Inferior parietal cortex (tissue), 1 donor: ENCODE measurements at regions not wholly inside any gene's neighbourhood (a gene's known extent, or its start where the extent isn't known, plus 50 kb on each side); places are given as distances from the start of the nearest gene placed in this dataset.

ENCODE experiments used
- DNase-seq: peaks from one replicate; pipeline ENCODE4 v3.0.0-alpha.2; 2016; ENCODE audit errors: extremely low spot score

DNA sequence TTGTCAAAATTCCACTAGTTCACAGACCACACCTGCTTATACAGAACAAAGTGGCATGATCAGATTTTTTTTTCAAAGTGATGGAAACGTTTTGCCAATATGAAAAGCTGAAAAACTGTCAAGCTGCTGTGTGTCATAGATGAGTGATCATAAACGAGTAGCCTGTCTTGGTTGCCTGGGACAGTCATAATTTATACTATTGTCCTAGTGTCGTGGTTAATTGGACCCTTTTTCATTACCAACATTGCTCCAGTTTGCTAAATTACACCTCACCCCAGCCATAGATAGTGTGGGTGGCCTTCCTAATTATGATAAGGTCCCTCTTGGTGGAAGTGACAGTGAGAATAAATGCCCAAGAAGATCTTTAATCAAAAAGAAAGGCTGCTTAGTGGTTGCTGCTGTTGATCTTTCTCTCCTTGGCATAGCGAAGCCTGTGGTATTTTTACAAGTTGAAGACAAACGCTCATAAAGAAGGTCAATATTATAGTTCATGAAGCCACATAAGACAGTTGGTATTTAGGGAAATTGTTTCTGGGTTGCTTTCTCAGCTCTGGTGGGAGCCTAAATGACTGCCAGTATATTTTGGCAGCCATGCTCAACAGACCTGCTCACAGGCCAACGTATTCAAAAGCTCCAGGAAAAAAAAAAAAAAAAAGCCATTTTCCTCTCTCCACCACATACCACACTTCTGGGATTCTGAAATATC is 478.1 kb downstream of the PLA2G4A start:
- no peak for DNase-seq

DNA sequence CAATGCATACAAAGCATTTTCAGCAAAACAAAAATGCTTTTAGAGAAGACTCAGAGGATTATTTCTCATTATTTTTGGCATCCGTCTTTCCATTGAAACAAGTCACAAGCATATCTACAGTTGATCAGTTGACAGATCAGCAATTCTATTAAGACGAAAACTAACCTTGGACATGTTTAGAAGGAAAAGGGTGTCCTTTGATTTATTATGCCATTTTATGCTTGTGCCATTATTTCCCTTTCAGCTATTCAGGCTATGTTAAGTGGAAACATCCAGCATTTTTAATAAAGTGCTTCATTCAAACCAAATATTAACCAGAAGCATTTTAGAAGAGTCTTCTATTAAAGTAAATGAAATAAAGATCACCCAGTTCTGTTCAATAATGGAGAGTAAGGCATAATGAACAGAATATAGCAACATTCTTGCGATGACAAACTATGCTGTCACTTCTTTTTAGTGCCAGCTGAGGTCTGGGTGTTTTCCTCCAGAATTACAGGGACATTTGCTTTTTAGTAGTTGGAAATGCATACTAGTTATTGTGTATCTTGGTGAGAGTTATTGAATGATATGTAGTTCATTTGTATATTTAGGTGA is 481.4 kb downstream of the PLA2G4A start:
- no peak for DNase-seq

DNA sequence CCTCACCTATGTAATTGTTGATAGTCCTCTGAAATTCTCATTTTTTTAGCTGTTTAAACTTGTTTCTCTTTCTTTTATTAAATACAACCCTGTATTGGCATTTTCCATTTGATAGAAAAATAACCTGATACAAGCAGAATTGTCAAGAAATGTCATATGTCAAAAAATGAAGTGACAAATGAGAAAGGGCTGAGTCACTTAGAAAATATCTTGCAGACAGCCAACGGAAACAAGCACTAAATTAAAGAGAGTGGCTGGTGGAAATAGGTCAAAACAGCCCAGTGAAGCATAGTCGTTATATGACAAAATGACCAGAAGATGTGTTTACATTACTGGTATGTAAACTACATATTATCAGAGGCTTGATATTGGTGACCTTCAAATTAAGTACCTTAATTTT is 484.4 kb downstream of the PLA2G4A start:
- no peak for DNase-seq

DNA sequence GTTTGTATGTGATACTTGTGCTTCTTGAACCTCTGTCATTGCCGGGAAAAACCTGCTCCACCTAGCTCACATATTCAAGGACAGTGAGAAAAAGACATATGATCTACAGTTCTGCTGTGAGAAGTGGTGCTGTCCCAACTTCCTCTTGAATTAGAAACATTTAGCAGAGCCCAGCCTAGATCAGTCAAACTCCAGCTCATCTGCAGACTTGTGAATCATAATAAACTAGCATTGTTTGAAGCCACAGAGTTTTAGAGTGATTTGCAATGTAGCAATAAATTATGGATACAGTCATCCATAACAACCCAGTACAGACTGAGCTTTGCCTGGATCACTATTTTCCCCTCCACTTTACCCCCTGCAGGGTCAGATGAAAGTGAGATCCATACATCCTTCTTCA is 497.8 kb downstream of the PLA2G4A start:
- DNase-seq: no peak

DNA sequence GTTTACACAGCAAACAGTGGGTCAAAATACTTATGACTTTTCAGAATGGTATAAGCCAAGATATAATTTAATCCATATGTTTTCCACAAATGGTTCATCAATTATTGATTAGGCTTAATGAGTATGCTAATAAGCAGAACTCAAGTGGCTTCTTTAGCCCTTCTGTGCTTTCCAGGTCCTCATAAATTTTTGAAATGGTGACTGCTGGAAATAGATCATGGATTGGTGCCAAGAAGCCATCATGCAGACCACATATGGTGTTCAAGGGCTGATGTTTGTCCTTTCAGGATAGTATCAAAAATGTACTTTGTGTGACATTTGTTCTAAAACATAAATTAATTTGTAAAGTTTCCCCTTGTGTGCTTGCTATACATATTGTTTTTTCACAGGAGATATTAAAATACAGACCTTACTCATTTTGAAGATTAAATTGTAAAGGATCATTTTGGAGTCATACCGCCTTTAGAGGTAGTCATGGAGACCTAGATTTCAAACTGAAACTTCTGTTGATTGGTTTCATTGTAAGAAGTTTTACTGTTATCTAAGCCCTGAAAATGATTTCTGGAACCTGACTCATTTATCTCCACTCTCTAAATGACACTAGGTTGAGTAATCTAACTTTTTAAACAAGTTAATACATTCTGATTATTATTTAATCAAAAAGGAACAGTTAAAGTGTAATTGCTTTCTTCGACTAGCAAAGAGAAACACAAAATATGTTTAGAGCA is 507.9 kb downstream of the PLA2G4A start:
- DNase-seq: no peak

DNA sequence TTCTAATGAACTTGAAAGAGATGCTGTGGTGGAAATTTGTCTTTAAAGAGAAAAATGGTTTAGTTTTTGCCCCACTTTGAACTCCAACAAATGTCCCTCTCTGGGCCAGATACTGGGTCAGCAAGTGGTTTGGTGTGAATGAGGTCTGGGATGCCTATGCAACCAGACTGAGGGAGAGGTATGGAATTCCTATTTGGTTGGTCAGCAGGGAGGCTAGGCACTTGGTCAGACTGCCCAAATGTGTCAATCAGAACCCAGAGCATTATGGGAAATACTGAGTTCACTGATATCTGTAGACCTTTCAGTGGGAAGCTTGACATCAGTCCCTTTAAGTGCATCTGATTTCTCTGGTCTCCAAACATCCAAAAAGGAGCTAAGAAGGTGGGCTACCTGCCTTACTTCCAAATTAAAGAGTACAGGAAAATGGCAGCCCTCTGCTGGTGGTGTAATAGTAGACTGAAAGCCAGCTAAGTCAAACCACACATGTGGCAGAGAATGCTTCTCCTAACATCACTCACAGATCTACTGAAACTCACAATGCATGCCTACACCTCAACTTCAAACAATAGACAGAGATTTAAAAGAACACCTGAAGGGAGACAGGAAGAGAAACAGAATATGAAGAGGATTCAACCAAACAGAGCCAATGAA is 510.1 kb downstream of the PLA2G4A start:
- DNase-seq: no peak

DNA sequence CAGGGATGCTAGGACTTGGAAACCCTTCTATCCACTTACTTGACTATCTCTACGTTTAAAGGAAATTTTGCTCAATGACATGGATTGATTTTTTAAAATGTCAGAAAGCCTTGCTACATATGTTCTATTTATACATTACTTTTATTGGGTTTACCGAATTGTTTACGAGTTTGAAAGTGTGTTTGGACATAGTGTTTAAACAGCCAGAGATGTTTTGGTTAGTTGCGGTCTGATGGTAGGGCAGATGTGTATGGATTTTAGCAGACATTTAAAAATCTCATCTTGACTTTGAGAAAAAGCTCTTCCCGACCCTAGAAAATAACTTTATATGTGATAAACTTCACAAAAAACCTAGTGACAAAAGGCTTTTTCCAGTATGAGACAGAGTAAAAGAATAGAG is 513.7 kb downstream of the PLA2G4A start:
- no peak for DNase-seq

DNA sequence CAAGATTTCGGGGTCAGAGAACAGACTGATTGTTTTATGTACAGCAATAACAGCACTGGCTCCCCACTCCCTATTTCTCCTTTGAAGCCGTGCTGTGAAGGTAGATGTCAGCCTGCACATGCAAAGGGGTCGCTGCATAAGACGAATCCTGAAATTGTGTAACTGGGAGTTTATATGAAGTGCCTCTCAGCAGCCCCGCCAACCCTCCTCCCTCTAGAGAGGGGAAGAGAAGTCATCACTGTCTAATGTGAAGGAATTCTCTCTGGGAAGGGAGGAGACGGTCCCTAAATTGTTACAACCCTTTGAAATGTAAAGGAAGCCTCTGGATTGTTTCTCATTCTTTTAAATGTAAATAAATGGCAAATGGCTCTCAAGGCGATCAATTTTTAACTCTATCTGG is 545.3 kb downstream of the PLA2G4A start:
- no peak for DNase-seq

DNA sequence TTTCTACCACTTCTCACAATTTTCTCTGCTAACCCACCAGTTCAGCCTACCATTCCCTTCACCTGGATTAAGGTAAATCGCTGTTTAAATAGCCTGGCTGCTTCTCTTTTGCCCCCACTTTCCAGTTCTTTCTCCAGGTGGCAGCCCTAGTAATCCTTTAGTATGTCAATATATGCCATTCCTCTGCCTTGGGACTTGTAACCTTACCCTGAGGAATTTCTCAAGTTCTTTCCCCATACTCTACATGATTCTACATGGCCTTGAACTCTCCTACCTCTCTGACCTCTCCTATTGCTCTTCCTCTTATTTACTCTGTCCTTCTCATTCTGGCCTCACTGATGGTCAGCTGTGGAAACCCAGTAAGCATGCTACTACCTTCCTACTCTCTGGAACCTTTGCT is 546.0 kb downstream of the PLA2G4A start:
- no peak for DNase-seq

DNA sequence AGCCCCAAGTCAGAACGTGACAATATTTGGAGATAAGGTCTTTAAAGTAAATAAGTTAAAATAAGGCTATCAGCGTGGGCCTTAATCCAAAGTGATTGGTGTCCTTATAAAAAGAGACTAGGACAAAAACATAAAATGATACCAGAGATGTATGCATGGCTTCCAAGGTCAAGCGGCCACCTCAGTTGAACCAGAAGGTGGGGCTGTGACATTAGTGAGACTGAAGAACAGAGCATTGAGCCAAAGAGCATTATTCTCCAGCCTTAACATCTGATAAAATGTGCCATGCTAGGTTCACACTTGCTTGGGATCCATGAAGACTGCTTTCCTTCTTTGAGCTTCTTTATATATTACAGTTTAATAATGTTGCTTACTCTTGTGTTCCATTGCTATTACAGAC is 554.6 kb downstream of the PLA2G4A start:
- DNase-seq: no peak

DNA sequence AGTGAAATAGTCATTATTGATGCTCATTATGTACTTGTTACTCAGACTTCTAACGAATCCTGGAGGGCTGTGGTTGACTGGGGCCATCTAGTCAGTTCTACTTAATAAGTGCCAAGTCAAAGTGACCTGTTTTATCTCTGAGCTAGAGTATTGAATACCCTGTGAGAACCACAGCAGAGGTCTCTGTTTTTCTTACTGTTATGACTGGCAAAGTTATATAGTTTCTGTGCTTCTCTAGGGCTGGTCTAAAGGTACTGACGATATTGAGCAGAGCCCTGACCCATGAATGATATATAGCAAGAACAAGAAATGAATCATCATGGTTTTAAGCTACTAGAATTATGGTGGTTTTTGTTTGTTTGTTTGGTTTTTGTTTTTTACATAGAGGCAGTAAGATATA is 555.8 kb downstream of the PLA2G4A start:
- no peak for DNase-seq

DNA sequence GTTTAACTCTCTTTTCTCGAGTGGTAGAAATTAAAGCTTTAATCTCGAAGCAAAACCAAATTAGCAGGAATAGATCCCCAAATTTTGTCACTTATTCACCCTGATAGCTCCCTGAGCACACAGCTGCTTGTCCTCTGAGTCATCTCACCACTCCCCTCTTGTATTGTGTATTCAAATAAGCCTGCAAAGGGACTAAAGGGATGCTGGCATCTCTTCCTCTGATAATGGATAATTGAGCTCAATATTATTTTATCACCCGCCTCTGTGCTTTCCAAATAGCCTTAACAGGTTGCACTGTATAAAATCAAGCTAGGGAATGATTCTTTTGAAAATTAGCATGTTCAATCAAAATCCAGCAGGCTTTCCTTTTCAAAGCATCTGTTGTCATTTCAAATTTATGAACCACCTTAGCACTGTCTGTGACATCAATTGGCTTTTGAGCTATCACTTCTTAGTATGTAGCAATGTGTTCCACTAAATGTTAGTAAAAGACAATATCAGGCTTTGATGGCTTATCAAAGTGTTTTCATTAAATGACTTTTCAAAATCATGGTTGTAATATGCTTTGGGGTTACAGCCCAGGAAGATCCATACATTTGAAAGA is 561.6 kb downstream of the PLA2G4A start:
- no peak for DNase-seq

DNA sequence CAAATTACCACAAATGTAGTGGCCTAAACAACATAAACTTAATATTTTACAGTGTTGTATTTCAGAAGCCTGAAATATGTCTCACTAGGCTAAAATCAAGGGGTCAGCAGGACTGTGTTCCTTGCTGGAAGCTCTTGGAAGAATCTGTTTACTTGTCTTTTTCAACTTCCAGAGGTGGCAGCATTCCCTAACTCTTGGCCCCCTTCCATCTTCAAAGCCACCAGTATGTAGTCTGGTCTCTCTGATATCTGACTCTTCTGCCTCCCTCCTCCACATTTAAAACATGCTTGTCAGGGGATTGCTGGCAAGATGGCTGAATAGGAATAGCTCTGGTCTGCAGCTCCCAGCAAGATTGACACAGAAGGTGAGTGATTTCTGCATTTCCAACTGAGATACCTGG is 567.5 kb downstream of the PLA2G4A start:
- DNase-seq: no peak

DNA sequence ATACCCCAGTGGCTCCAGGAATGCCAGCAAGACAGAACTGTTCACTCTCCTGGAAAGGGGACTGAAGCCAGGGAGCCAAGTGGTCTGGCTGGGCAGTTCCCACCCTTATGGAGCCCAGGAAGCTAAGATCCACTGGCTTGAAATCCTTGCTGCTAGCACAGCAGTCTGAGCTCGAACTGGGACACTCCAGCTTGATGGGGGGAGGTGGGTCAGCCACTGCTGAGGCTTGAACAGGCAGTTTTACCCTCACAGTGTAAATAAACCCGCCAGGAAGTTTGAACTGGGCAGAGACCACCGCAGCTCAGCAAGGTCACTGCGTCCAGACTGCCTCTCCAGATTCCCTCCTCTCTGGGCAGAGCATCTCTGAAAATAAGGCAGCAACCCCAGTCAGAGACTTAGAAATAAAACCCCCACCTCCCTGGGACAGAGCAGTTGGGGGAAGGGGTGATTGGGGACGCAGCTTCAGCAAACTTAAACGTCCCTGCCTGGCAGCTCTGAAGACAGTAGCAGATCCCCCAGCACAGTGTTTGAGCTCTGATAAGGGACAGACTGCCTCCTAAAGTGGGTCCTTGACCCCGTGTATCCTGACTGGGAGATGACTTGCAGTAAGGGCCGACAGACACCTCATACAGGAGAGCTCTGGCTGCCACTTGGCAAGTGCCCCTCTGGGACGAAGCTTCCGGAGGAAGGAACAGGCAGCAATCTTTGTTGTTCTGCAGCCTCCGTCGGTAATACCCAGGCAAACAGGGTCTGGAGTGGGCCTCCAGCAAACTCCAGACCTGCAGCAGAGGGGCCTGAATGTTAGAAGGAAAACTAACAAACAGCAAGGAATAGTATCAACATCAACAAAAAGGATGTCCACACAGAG is 568.4 kb downstream of the PLA2G4A start:
- DNase-seq: no peak

DNA sequence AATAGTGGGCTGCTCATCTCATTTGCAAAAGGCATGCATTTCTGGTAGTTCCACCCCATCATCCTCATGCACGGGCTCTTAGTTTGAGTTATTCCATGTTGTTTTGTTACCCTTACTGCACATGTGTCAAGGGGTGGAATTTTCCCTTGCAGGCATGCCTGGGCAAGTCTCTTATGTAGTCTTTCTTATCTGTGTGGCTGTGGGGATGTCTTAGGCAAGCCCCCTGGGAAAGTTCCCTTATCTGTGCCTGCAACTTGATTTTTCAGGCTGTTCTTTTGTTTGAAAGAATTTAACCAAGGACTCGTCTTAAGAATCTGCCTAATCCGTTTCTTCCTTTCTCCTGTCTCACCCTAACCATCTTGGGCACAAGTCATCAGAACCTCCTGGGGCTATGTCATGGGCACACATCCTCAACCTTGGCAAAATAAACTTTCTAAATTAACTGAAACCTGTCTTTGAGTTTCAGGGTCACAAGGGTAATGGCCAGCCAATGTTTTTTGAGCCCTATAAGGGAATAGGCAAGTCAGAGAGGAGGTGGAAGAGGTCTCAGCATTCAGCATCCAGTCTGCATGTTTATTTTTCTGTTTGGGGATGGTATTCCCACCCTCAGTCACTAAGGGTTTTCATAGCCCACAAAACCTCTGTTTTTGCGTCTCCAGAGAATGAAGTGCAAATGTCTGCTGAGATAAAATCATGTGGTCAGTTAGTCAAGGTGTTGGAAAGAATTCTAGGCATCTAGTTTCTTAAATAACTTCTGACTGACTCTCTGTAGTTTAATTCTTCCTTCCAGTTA is 579.7 kb downstream of the PLA2G4A start:
- DNase-seq: no peak

DNA sequence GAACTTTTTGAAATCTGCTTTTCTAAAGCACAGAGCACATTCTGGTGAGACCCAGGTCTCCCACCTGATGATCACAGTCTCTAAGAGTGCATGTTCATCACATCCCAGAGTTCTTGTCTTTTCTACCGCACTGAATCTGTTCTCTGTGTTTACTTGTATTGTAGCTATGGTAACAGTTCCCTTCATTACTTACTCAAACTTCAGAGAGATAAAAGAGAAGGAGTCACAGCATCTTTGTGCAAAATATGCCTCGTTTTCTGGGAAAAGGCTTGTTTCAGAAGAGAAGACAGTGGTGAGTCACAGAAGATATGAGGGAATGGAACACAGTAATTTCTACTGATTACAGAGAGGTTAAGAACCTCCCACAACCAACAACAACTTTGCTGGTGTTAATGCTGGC is 580.6 kb downstream of the PLA2G4A start:
- no peak for DNase-seq

DNA sequence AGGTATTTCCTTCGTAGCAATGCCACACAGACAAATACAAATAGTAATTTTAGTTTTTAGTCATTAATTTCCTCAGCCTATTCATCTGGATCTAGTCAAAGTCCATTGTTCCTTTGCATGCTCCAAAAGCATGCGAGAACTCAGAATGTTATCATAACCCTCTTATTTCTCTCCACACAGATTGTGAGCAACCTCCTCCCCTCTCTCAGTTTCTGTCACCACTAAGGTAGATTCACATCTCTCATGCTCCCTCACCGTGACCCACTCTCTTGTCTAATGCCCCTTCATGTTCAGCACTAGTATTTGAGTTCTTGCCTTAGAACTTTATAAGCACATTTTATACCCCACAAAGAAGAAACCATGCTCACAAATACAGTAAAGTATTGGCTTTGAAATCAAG is 582.4 kb downstream of the PLA2G4A start:
- DNase-seq: no peak

DNA sequence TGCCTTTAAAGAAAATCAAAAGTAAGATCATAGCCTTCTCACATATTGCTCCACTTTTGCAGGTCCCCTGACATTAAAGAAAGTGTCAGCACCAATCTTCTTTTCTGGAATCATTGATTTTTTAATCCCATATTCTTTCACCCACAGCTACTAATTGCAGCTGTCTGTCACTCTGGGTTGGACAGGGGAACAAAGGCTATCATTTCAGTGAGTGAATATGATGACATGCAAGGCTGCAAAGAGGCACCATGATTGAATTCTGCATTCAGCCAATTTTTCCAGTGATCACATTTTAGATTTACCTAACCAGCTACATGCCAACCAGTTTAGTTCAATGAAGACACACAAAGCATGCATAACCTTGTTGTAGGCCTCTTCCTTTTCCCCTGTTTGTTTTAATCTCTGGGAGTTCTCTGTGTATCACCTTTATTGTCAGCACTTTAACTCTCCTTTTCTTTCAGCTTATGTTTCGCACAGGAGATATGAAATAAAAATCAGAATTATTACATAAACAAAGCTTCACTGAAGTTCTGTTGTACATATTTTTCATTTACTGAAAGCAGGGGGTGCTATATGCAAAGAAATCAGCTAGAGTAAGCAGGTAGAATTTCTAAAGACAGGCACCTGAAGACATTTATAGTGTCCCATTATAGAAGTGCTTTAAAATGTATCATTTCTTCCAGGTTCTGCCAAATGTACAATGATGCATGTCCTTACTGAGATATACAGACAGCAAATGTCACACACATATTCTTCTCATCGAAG is 584.8 kb downstream of the PLA2G4A start:
- DNase-seq: peak; percentile 11

DNA sequence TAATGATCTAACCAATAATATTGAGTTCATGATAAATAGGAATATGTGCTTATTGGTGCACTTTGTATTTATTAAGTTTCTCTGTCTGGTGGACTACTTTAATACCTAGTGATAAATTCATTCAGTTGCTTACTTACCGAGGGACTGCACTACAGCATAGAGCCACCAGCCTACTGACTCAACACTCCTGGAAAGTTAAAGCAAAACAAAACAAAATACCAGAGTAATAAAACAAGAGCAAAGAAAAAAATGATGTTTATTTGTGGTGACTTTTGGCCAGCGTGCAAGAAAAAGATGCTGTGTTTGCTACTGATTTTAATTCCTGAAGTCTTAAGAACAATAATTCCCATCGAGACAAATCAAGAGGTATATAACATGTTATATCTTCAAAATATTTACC is 586.3 kb downstream of the PLA2G4A start:
- no peak for DNase-seq

DNA sequence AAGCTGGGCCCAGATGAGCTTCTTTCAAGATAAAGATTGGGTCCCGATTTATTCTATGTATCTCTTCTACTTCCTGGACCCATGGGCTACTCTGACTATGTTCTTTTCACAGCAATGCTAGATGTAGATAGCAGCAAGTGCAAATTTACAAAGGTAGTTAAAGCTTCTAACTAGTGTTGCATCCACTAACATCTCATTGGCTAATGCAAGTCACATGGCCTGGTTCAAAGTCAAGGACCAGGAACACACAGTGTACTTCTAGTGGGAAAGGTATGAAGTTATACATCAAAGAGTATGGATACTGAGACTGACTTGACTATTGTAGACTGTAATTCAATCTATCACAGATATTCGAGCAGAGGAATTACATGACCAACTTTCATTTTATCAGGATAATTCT is 588.8 kb downstream of the PLA2G4A start:
- DNase-seq: no peak
